ENCODE measurements at regions not wholly inside any gene's neighbourhood (a gene's known extent, or its start where the extent isn't known, plus 50 kb on each side); places are given as distances from the start of the nearest gene placed in this dataset.

DNA sequence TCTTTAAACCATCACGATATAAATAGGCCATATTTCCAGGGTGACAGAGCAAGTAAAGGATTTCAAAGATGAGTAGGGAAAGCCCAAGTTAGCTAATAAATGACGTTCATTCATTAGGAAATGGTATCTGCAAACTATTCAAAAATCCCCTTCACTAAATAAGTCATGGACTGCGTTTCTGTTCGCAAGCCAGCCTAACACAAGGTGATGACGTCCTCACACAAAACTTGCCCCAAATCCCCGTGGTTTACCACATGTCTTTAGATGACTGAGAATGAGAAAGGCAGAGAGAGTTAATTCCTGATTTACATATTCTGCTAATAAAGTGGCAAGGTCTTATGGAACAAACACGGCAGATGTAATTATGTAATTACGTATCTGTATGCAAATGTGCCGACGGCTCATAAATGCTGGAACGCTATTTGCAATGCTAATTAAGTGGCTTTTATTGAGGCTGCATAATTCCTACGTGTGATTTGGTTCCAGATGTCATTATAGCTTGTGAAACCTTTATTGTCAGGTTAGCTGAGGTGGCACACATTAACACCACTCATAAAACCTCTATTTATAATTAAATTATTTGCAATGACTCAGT is 437.7 kb upstream of the FRG1 start:
- TF ChIP-seq, protein P1, sequence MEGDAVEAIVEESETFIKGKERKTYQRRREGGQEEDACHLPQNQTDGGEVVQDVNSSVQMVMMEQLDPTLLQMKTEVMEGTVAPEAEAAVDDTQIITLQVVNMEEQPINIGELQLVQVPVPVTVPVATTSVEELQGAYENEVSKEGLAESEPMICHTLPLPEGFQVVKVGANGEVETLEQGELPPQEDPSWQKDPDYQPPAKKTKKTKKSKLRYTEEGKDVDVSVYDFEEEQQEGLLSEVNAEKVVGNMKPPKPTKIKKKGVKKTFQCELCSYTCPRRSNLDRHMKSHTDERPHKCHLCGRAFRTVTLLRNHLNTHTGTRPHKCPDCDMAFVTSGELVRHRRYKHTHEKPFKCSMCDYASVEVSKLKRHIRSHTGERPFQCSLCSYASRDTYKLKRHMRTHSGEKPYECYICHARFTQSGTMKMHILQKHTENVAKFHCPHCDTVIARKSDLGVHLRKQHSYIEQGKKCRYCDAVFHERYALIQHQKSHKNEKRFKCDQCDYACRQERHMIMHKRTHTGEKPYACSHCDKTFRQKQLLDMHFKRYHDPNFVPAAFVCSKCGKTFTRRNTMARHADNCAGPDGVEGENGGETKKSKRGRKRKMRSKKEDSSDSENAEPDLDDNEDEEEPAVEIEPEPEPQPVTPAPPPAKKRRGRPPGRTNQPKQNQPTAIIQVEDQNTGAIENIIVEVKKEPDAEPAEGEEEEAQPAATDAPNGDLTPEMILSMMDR (IDR thresholded peaks at IDR 0.05) = no peak
- no peak for TF ChIP-seq POLR2A (IDR thresholded peaks at IDR 0.05)
- TF ChIP-seq POLR2AphosphoS5 (IDR thresholded peaks at IDR 0.05) = no peak
